SK-N-SH (cell line): ENCODE measurements at regions not wholly inside any gene's neighbourhood (a gene's known extent, or its start where the extent isn't known, plus 50 kb on each side); places are given as distances from the start of the nearest gene placed in this dataset.

Experiments used
- CTCF ChIA-PET: fragments of 300-600, 350-600 bp; formaldehyde crosslinking; extraction: SDS; loops from one replicate; lab custom pipeline; 2021; lab: Yijun Ruan, JAX
- POLR2A ChIA-PET: fragments of 350-600 bp; sonication (Branson Sonifier 250); formaldehyde crosslinking; extraction: SDS; loops from one replicate; lab custom pipeline; 2020; ENCODE audit warnings: antibody characterized with exemption, inconsistent platforms; lab: Yijun Ruan, JAX
- DNase-seq: peaks from one replicate; pipeline ENCODE4 v3.0.0; 2012
- H2AFZ ChIP-seq: fragments of 200-600 bp; sonication (generic); 2 replicates; pipeline ENCODE4 v1.8.1; 2016; ENCODE audit warnings: antibody characterized with exemption, mild to moderate bottlenecking, low read depth
- H3F3A ChIP-seq: fragments of 200-600 bp; sonication (generic); replicated peaks from 2 replicates; pipeline ENCODE3; 2016; ENCODE audit warnings: antibody characterized with exemption, mild to moderate bottlenecking; ENCODE audit not compliant: insufficient read depth
- H3K27ac ChIP-seq, 2 experiments: fragments of 200-500 bp in 1 of 2; fragments of 200-600 bp in 1 of 2; sonication (Bioruptor generic) in 1 of 2; sonication (generic), shearing (Covaris generic) in 1 of 2; 2 replicates each; pipeline versions ENCODE4 v1.5.1 to v1.6.1; 2014 to 2016; ENCODE audit warnings: low read depth in 2 of 2, inconsistent platforms in 1 of 2, low read length in 1 of 2, mild to moderate bottlenecking in 1 of 2, mixed read lengths in 1 of 2
- H3K27me3 ChIP-seq: fragments of 200-600 bp; sonication (generic), shearing (Covaris generic); 2 replicates; pipeline ENCODE4 v1.6.1; 2016; ENCODE audit warnings: mixed run types; ENCODE audit not compliant: insufficient read depth
- H3K36me3 ChIP-seq, 2 experiments: fragments of 200-500 bp in 1 of 2; fragments of 200-600 bp in 1 of 2; sonication (Bioruptor generic) in 1 of 2; sonication (generic) in 1 of 2; replicated peaks in 1 of 2; 2 replicates each; pipeline versions ENCODE3 to v1.5.1; 2014 to 2016; ENCODE audit warnings: low read length in 1 of 2, mild to moderate bottlenecking in 1 of 2; ENCODE audit not compliant: insufficient read depth in 2 of 2, control insufficient read depth in 1 of 2
- H3K4me1 ChIP-seq, 2 experiments: fragments of 200-500 bp in 1 of 2; fragments of 200-600 bp in 1 of 2; sonication (Bioruptor generic) in 1 of 2; sonication (generic), shearing (Covaris generic) in 1 of 2; 2 replicates each; pipeline versions ENCODE4 v1.5.1 to v1.6.1; 2014 to 2016; ENCODE audit warnings: low read depth in 1 of 2, low read length in 1 of 2, mixed run types in 1 of 2; ENCODE audit not compliant: insufficient read depth in 2 of 2, control insufficient read depth in 1 of 2
- H3K4me2 ChIP-seq: fragments of 200-600 bp; sonication (generic), shearing (Covaris generic); 2 replicates; pipeline ENCODE4 v1.6.1; 2017; ENCODE audit warnings: mixed run types
- H3K4me3 ChIP-seq, 2 experiments: fragments of 200-500 bp in 1 of 2; fragments of 200-600 bp in 1 of 2; sonication (Bioruptor generic) in 1 of 2; sonication (generic), shearing (Covaris generic) in 1 of 2; 2 replicates each; pipeline versions ENCODE4 v1.5.1 to v1.8.1; 2014 to 2016; ENCODE audit warnings: low read depth in 2 of 2, inconsistent platforms in 1 of 2, low read length in 1 of 2, mild to moderate bottlenecking in 1 of 2, mixed read lengths in 1 of 2, moderate library complexity in 1 of 2
- H3K79me2 ChIP-seq: fragments of 200-600 bp; sonication (generic); 2 replicates; pipeline ENCODE4 v1.8.1; 2017; ENCODE audit warnings: mild to moderate bottlenecking; ENCODE audit not compliant: insufficient read depth
- H3K9ac ChIP-seq: fragments of 200-600 bp; sonication (generic); 2 replicates; pipeline ENCODE4 v1.6.1; 2017; ENCODE audit warnings: mixed run types
- H3K9me2 ChIP-seq: fragments of 200-600 bp; sonication (generic); 2 replicates; pipeline ENCODE4 v1.6.1; 2017; ENCODE audit warnings: mixed run types
- H3K9me3 ChIP-seq: fragments of 200-600 bp; sonication (generic); 2 replicates; pipeline ENCODE4 v1.6.1; 2017; ENCODE audit warnings: mixed run types, mild to moderate bottlenecking, moderate library complexity
- H4K20me1 ChIP-seq: fragments of 200-600 bp; sonication (generic); 2 replicates; pipeline ENCODE4 v1.6.1; 2017; ENCODE audit warnings: mild to moderate bottlenecking, mixed run types; ENCODE audit not compliant: insufficient read depth
- FOXM1 ChIP-seq: IDR thresholded peaks from 2 replicates; pipeline ENCODE4 v1.4.0; 2012; ENCODE audit warnings: low read depth, mild to moderate bottlenecking
- MEF2A ChIP-seq: IDR thresholded peaks from 2 replicates; pipeline ENCODE4 v1.4.0; 2012; ENCODE audit warnings: low read depth, borderline replicate concordance
- RCOR1 ChIP-seq: fragments of 150-350 bp; IDR thresholded peaks from 2 replicates; pipeline ENCODE4 v1.6.1; 2017; ENCODE audit warnings: antibody characterized with exemption, low read length
- SIN3A ChIP-seq: IDR thresholded peaks from 2 replicates; pipeline ENCODE4 v1.6.1; 2012; ENCODE audit warnings: low read depth, mild to moderate bottlenecking, low read length, moderate library complexity, borderline replicate concordance
- WGBS: methylation state at CpG from one replicate; pipeline ENCODE4 v1.1.6; 2017; ENCODE audit warnings: low lambda C conversion rate; 5-methylcytosine and 5-hydroxymethylcytosine counted together
- TF ChIP-seq, protein P1 (sequence below): fragments of 200-600 bp; sonication (generic); IDR thresholded peaks from 2 replicates; pipeline ENCODE4 v1.6.1; 2017; ENCODE audit warnings: antibody characterized with exemption, mild to moderate bottlenecking, moderate library complexity
- TF ChIP-seq, protein P2 (sequence below): IDR thresholded peaks from 2 replicates; pipeline ENCODE4 v1.4.0; 2012; ENCODE audit warnings: low read depth, borderline replicate concordance
- TF ChIP-seq, protein P3 (sequence below): fragments of 150-350 bp; IDR thresholded peaks from 2 replicates; pipeline ENCODE4 v1.6.1; 2017; ENCODE audit warnings: antibody characterized with exemption, low read length, low read depth, borderline replicate concordance

DNA sequence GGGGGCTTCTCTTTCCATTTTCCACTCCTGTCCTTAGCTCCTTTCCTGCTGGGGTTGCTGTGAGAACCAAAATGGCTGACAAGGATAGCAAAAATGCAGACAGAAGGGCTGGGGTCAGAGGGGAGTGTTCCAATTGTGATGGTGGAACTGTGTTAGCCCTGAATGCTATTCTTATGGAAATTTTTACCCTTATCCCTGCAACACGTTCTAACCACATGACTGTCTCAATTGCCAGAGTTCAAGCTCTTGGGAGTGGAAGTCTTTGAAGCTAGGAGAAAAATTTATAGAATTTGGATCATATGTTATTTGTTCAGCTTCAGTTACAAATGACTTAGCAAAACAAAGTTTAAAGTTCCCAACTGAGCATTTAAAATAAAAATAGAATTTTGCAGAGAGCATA lies 134.1 kb downstream of the ADCYAP1R1 start:
- no peak for DNase-seq
- H3K4me3 ChIP-seq, result no peak overlapping the region
- no peaks in the 10 kb centered on the region for H3K9me3 ChIP-seq
- no peaks in the 10 kb centered on the region; the same call in 1 of the 2 replicates for H3K27me3 ChIP-seq
- H3K4me2 ChIP-seq, result no peak overlapping the region
- no peaks in the 10 kb centered on the region for H3K79me2 ChIP-seq
- no peak overlapping the region for H3K9ac ChIP-seq
- no peaks in the 10 kb centered on the region for H3K4me1 ChIP-seq
- no peaks in the 10 kb centered on the region for H3F3A ChIP-seq
- no peaks in the 10 kb centered on the region for H3K36me3 ChIP-seq
- H3K27ac ChIP-seq, result no peak overlapping the region
- no peak for TF ChIP-seq SIN3A
- TF ChIP-seq, protein P1, sequence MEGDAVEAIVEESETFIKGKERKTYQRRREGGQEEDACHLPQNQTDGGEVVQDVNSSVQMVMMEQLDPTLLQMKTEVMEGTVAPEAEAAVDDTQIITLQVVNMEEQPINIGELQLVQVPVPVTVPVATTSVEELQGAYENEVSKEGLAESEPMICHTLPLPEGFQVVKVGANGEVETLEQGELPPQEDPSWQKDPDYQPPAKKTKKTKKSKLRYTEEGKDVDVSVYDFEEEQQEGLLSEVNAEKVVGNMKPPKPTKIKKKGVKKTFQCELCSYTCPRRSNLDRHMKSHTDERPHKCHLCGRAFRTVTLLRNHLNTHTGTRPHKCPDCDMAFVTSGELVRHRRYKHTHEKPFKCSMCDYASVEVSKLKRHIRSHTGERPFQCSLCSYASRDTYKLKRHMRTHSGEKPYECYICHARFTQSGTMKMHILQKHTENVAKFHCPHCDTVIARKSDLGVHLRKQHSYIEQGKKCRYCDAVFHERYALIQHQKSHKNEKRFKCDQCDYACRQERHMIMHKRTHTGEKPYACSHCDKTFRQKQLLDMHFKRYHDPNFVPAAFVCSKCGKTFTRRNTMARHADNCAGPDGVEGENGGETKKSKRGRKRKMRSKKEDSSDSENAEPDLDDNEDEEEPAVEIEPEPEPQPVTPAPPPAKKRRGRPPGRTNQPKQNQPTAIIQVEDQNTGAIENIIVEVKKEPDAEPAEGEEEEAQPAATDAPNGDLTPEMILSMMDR, result no peak
- POLR2A ChIA-PET, result no interaction called here
- no peak overlapping the region for H2AFZ ChIP-seq
- H4K20me1 ChIP-seq, result no peaks in the 10 kb centered on the region
- 0% methylated on average over 1 of the region's 1 CpG for WGBS
- no peaks in the 10 kb centered on the region for H3K9me2 ChIP-seq
- CTCF ChIA-PET, result interaction anchor here (1.2 to 2.0 kb wide), 2 partner anchors 52 to 1018 kb away, joined by 3 to 9 read pairs; no protein-coding TSS in a partner anchor

DNA sequence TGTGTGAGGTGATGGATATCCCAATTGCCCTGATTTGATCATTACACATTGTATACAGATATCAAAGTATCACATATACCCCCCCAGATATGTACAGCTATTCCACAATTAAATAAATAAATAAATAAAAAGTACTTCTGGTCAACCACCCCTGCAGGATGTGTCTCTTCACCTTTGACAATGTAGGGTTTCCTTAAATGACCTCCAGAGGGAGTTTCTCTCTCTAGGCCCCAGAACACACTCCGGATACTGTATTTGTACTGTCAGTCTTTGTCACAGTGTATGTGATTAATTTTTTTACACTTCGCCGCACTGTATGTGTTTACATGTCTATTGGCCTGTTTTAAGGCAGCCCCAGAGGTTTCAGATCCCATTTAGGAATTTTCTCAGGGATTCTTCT lies 123.6 kb downstream of the ADCYAP1R1 start:
- Histone ChIP-seq H3K4me3 (no peak overlapping the region), H3F3A (no peaks in the 10 kb centered on the region), H3K27me3 (peaks cover 10% of the 10 kb centered on the region; the same call in 1 of the 2 replicates), H2AFZ (no peak overlapping the region), H4K20me1 (no peaks in the 10 kb centered on the region), H3K9me3 (no peaks in the 10 kb centered on the region), H3K79me2 (no peaks in the 10 kb centered on the region), H3K27ac (no peak overlapping the region), H3K4me1 (no peaks in the 10 kb centered on the region), H3K4me2 (no peak overlapping the region), H3K9me2 (no peaks in the 10 kb centered on the region), H3K9ac (no peak overlapping the region), H3K36me3 (no peaks in the 10 kb centered on the region)
- DNase-seq, result no peak
- TF ChIP-seq FOXM1 (no peak), RCOR1 (no peak), MEF2A (no peak)
- TF ChIP-seq, protein P2, sequence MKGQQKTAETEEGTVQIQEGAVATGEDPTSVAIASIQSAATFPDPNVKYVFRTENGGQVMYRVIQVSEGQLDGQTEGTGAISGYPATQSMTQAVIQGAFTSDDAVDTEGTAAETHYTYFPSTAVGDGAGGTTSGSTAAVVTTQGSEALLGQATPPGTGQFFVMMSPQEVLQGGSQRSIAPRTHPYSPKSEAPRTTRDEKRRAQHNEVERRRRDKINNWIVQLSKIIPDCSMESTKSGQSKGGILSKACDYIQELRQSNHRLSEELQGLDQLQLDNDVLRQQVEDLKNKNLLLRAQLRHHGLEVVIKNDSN, result no peak
- TF ChIP-seq, protein P1, result peak; percentile 49
- TF ChIP-seq, protein P3, sequence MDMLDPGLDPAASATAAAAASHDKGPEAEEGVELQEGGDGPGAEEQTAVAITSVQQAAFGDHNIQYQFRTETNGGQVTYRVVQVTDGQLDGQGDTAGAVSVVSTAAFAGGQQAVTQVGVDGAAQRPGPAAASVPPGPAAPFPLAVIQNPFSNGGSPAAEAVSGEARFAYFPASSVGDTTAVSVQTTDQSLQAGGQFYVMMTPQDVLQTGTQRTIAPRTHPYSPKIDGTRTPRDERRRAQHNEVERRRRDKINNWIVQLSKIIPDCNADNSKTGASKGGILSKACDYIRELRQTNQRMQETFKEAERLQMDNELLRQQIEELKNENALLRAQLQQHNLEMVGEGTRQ, result no peak
- ChIA-PET CTCF (interaction anchor here (0.6 to 1.5 kb wide), 4 partner anchors 11 to 282 kb away, joined by 3 to 6 read pairs (median 4); no protein-coding TSS in a partner anchor), POLR2A (no interaction called here)
- 17% methylated on average over 3 of the region's 3 CpGs for WGBS
